Lower lobe of right lung (tissue), 2 donors: ENCODE measurements at regions not wholly inside any gene's neighbourhood (a gene's known extent, or its start where the extent isn't known, plus 50 kb on each side); places are given as distances from the start of the nearest gene placed in this dataset.
A peak's percentile ranks its signal among the peaks of the same experiment; 100 is the strongest.

Source experiments
- ATAC-seq, 2 donors: fragments of 200-7000 bp; cut with Tn5 transposase; one replicate each; pipeline ENCODE4 v1.9.1; 2020 to 2022; ENCODE audit warnings: mild to moderate bottlenecking in 2 of 2, moderate library complexity in 2 of 2
- DNase-seq: peaks from one replicate; pipeline ENCODE4 v3.0.0-alpha.2; 2020
- H3K27ac ChIP-seq: fragments of 200-600 bp; one replicate; pipeline ENCODE4 v1.8.0; 2022
- H3K27me3 ChIP-seq: fragments of 200-600 bp; one replicate; pipeline ENCODE4 v1.8.0; 2022; ENCODE audit warnings: low read depth
- H3K36me3 ChIP-seq: fragments of 200-600 bp; one replicate; pipeline ENCODE4 v1.8.0; 2022; ENCODE audit warnings: mild to moderate bottlenecking
- H3K4me1 ChIP-seq: fragments of 200-600 bp; one replicate; pipeline ENCODE4 v1.8.0; 2022
- H3K4me3 ChIP-seq: fragments of 200-600 bp; one replicate; pipeline ENCODE4 v1.8.0; 2022; ENCODE audit warnings: mild to moderate bottlenecking
- H3K9me3 ChIP-seq: fragments of 200-600 bp; one replicate; pipeline ENCODE4 v1.8.0; 2022
- CTCF ChIP-seq: fragments of 200-600 bp; IDR thresholded peaks from one replicate; pipeline ENCODE4 v1.8.0; 2022; ENCODE audit warnings: antibody characterized with exemption, mild to moderate bottlenecking
- intact Hi-C: fragments of 100-400 bp; cut with DNase I; formaldehyde crosslinking; loops from one replicate; pipeline ENCODE4 v1.11.0; 2022
- donor health status: DM: no; HTN: yes; CAD: no; lungs with severe emphysema.

- ATAC-seq: no peak
- DNase-seq: no peak
- Histone ChIP-seq H3K4me3 (no peak overlapping the region), H3K27ac (no peak overlapping the region), H3K9me3 (no peaks in the 10 kb centered on the region), H3K27me3 (no peaks in the 10 kb centered on the region), H3K4me1 (no peaks in the 10 kb centered on the region), H3K36me3 (no peaks in the 10 kb centered on the region)
- TF ChIP-seq CTCF: no peak
- intact Hi-C loops: no loop called here
Measured at GRCh38 chr10:118844731-118845521, 90.2 kb upstream of the CACUL1 start.

- H3K9me3 ChIP-seq: no peaks in the 10 kb centered on the region
- H3K27ac ChIP-seq: no peak overlapping the region
- no peaks in the 10 kb centered on the region for H3K36me3 ChIP-seq
- no peak for ATAC-seq
- DNase-seq: no peak
- H3K4me1 ChIP-seq: no peaks in the 10 kb centered on the region
- no peak for TF ChIP-seq CTCF
- no peak overlapping the region for H3K4me3 ChIP-seq
- H3K27me3 ChIP-seq: no peaks in the 10 kb centered on the region
- intact Hi-C loops: no loop called here
Measured at GRCh38 chr10:118845776-118846175, 91.0 kb upstream of the CACUL1 start.

GRCh38 chr10:118850418-118851061, 95.8 kb upstream of the CACUL1 start:
- H3K36me3 ChIP-seq: no peaks in the 10 kb centered on the region
- H3K9me3 ChIP-seq: no peaks in the 10 kb centered on the region
- no peaks in the 10 kb centered on the region for H3K4me1 ChIP-seq
- H3K4me3 ChIP-seq: no peak overlapping the region
- no peaks in the 10 kb centered on the region for H3K27me3 ChIP-seq
- intact Hi-C loops: no loop called here
- DNase-seq (peak; percentile 86), ATAC-seq (peak; percentile 67 to 69)
- no peak overlapping the region for H3K27ac ChIP-seq
- peak; percentile 66 for TF ChIP-seq CTCF

- ATAC-seq: peak; percentile 51 to 59
- Histone ChIP-seq H3K4me1 (no peaks in the 10 kb centered on the region), H3K27me3 (no peaks in the 10 kb centered on the region), H3K36me3 (no peaks in the 10 kb centered on the region), H3K27ac (no peak overlapping the region), H3K9me3 (no peaks in the 10 kb centered on the region), H3K4me3 (no peak overlapping the region)
- intact Hi-C loops: no loop called here
- no peak for DNase-seq
- TF ChIP-seq CTCF: no peak
Measured at GRCh38 chr10:118851062-118852035, 96.6 kb upstream of the CACUL1 start.

- H3K27ac ChIP-seq: no peak overlapping the region
- H3K9me3 ChIP-seq: no peaks in the 10 kb centered on the region
- no peaks in the 10 kb centered on the region for H3K36me3 ChIP-seq
- ATAC-seq: no peak
- DNase-seq: no peak
- no peaks in the 10 kb centered on the region for H3K27me3 ChIP-seq
- no peak for TF ChIP-seq CTCF
- intact Hi-C loops: no loop called here
- no peak overlapping the region for H3K4me3 ChIP-seq
- H3K4me1 ChIP-seq: no peaks in the 10 kb centered on the region
Measured at GRCh38 chr10:118853916-118854315, 99.1 kb upstream of the CACUL1 start.
